GM18519 (cell line): ENCODE measurements at regions not wholly inside any gene's neighbourhood (a gene's known extent, or its start where the extent isn't known, plus 50 kb on each side); places are given as distances from the start of the nearest gene placed in this dataset.

ENCODE experiments used
- ATAC-seq: cut with Tn5 transposase; IDR thresholded peaks from one replicate; pipeline ENCODE4 v1.9.1; 2021; ENCODE audit warnings: mild to moderate bottlenecking, moderate library complexity; ENCODE audit not compliant: unreplicated experiment, low FRiP score

GRCh38 chr17:33509331-33509730 lies 216.2 kb upstream of the ASIC2 start:
- ATAC-seq, result no peak

GRCh38 chr17:33511670-33512069 lies 218.6 kb upstream of the ASIC2 start:
- no peak for ATAC-seq

- no peak for ATAC-seq
These were observed 219.0 kb upstream of the ASIC2 start for GRCh38 chr17:33512113-33512512.

- no peak for ATAC-seq
These were observed 220.7 kb upstream of the ASIC2 start for GRCh38 chr17:33513769-33514168.

- ATAC-seq, result no peak
These were observed 221.3 kb upstream of the ASIC2 start for GRCh38 chr17:33514369-33514768.

GRCh38 chr17:33515974-33516373 lies 222.9 kb upstream of the ASIC2 start:
- ATAC-seq, result no peak

GRCh38 chr17:33516645-33517044 lies 223.6 kb upstream of the ASIC2 start:
- no peak for ATAC-seq

- ATAC-seq, result no peak
These were observed 224.7 kb upstream of the ASIC2 start for GRCh38 chr17:33517746-33518145.

GRCh38 chr17:33519692-33520091 lies 226.6 kb upstream of the ASIC2 start:
- no peak for ATAC-seq

GRCh38 chr17:33520426-33521330 lies 227.6 kb upstream of the ASIC2 start:
- no peak for ATAC-seq

- ATAC-seq, result no peak
These were observed 228.7 kb upstream of the ASIC2 start for GRCh38 chr17:33521784-33522183.

- no peak for ATAC-seq
These were observed 229.5 kb upstream of the ASIC2 start for GRCh38 chr17:33522623-33523022.

GRCh38 chr17:33523577-33523981 lies 230.5 kb upstream of the ASIC2 start:
- no peak for ATAC-seq

- ATAC-seq, result no peak
These were observed 232.1 kb upstream of the ASIC2 start for GRCh38 chr17:33525186-33525585.

- ATAC-seq, result no peak
These were observed 233.6 kb upstream of the ASIC2 start for GRCh38 chr17:33526717-33527116.

GRCh38 chr17:33527290-33527689 lies 234.2 kb upstream of the ASIC2 start:
- ATAC-seq, result no peak

GRCh38 chr17:33528846-33529245 lies 235.8 kb upstream of the ASIC2 start:
- no peak for ATAC-seq

GRCh38 chr17:33529816-33530215 lies 236.7 kb upstream of the ASIC2 start:
- no peak for ATAC-seq

GRCh38 chr17:33531311-33531710 lies 238.2 kb upstream of the ASIC2 start:
- ATAC-seq, result no peak

- no peak for ATAC-seq
These were observed 241.0 kb upstream of the ASIC2 start for GRCh38 chr17:33534087-33534486.

- no peak for ATAC-seq
These were observed 252.0 kb upstream of the ASIC2 start for GRCh38 chr17:33545124-33545523.

GRCh38 chr17:33550261-33550660 lies 257.2 kb upstream of the ASIC2 start:
- no peak for ATAC-seq
